SU-DHL-6 (cell line): ENCODE measurements at regions not wholly inside any gene's neighbourhood (a gene's known extent, or its start where the extent isn't known, plus 50 kb on each side); places are given as distances from the start of the nearest gene placed in this dataset.

Experiments used
- EZH2phosphoT487 ChIP-seq: fragments of 200-600 bp; sonication (generic), shearing (Covaris generic); conservative IDR thresholded peaks from 2 replicates; pipeline ENCODE4 v1.6.1; 2018; ENCODE audit warnings: mild to moderate bottlenecking, antibody characterized with exemption, low read length, moderate library complexity, mixed read lengths
- TF ChIP-seq, protein P1 (sequence below): fragments of 200-600 bp; sonication (generic); IDR thresholded peaks from one replicate; pipeline ENCODE4 v1.5.1; 2017; ENCODE audit warnings: antibody characterized with exemption, mild to moderate bottlenecking, low read length, moderate library complexity; ENCODE audit not compliant: insufficient read depth, poor library complexity, severe bottlenecking

GRCh38 chr11:134676516-134677287, 264.7 kb upstream of the B3GAT1 start:
- TF ChIP-seq, protein P1, sequence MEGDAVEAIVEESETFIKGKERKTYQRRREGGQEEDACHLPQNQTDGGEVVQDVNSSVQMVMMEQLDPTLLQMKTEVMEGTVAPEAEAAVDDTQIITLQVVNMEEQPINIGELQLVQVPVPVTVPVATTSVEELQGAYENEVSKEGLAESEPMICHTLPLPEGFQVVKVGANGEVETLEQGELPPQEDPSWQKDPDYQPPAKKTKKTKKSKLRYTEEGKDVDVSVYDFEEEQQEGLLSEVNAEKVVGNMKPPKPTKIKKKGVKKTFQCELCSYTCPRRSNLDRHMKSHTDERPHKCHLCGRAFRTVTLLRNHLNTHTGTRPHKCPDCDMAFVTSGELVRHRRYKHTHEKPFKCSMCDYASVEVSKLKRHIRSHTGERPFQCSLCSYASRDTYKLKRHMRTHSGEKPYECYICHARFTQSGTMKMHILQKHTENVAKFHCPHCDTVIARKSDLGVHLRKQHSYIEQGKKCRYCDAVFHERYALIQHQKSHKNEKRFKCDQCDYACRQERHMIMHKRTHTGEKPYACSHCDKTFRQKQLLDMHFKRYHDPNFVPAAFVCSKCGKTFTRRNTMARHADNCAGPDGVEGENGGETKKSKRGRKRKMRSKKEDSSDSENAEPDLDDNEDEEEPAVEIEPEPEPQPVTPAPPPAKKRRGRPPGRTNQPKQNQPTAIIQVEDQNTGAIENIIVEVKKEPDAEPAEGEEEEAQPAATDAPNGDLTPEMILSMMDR, result no peak
- no peak for TF ChIP-seq EZH2phosphoT487
